B cell (primary cell): ENCODE measurements at regions not wholly inside any gene's neighbourhood (a gene's known extent, or its start where the extent isn't known, plus 50 kb on each side); places are given as distances from the start of the nearest gene placed in this dataset.

Experiments
- ATAC-seq: fragments of 200-7000 bp; cut with Tn5 transposase; one replicate; pipeline ENCODE4 v1.10.0; 2021; ENCODE audit warnings: low read depth, mild to moderate bottlenecking, moderate number of reproducible peaks, moderate library complexity
- CTCF ChIA-PET: fragments of 350-600 bp; sonication (Branson Sonifier 250); formaldehyde crosslinking; loops from one replicate; lab custom pipeline; 2021; ENCODE audit warnings: antibody characterized with exemption, inconsistent platforms; lab: Charles Lee
- POLR2A ChIA-PET: fragments of 350-600 bp; sonication (Branson Sonifier 250); formaldehyde crosslinking; loops from one replicate; lab custom pipeline; 2021; ENCODE audit warnings: antibody characterized with exemption; lab: Charles Lee
- DNase-seq: peaks from one replicate; pipeline ENCODE4 v3.0.0; 2013
- H2AFZ ChIP-seq: 2 replicates; pipeline ENCODE4 v1.6.1; 2012; ENCODE audit warnings: mild to moderate bottlenecking, low read depth, low read length; ENCODE audit not compliant: insufficient read depth, poor library complexity, severe bottlenecking
- H3K27ac ChIP-seq, 2 donors: 1 replicate in 1 of 2; 2 replicates in 1 of 2; pipeline ENCODE4 v1.5.1; 2012 to 2013; ENCODE audit warnings: low read length in 2 of 2, mild to moderate bottlenecking in 2 of 2, moderate library complexity in 1 of 2
- H3K27me3 ChIP-seq, 4 experiments: fragments of 200-600 bp in 1 of 4; sonication (generic) in 1 of 4; replicated peaks in 1 of 4; 1 replicate in 2 of 4; 2 replicates in 2 of 4; pipeline versions ENCODE4 v1.6.1 to v1.7.0; 2013 to 2016; ENCODE audit warnings: low read length in 3 of 4, mild to moderate bottlenecking in 2 of 4, mixed read lengths in 1 of 4, moderate library complexity in 1 of 4; ENCODE audit not compliant: insufficient read depth in 4 of 4, control insufficient read depth in 3 of 4; ENCODE audit errors: control extremely low read depth in 1 of 4
- H3K36me3 ChIP-seq, 2 experiments: replicated peaks in 1 of 2; 1 replicate in 1 of 2; 2 replicates in 1 of 2; pipeline versions ENCODE4 v1.6.1 to v1.7.1; 2013; ENCODE audit warnings: low read length in 1 of 2; ENCODE audit not compliant: insufficient read depth in 2 of 2, control insufficient read depth in 1 of 2; ENCODE audit errors: control extremely low read depth in 1 of 2, extremely low read depth in 1 of 2
- H3K4me1 ChIP-seq, 2 donors: fragments of 200-600 bp in 1 of 2; sonication (generic) in 1 of 2; 1 replicate in 1 of 2; 2 replicates in 1 of 2; pipeline versions ENCODE4 v1.5.1 to v1.6.1; 2013 to 2017; ENCODE audit warnings: low read length in 2 of 2; ENCODE audit not compliant: control insufficient read depth in 2 of 2, insufficient read depth in 2 of 2
- H3K4me2 ChIP-seq: replicated peaks from 2 replicates; pipeline ENCODE3; 2012; ENCODE audit warnings: mild to moderate bottlenecking, low read depth, low read length; ENCODE audit not compliant: poor library complexity, severe bottlenecking
- H3K4me3 ChIP-seq, 5 experiments: fragments of 200-600 bp in 1 of 5; sonication (generic) in 1 of 5; 1 replicate in 3 of 5; 2 replicates in 2 of 5; pipeline versions ENCODE4 v1.5.1 to v1.7.0; 2011 to 2016; ENCODE audit warnings: low read length in 4 of 5, mild to moderate bottlenecking in 4 of 5, low read depth in 2 of 5, control low read depth in 1 of 5, moderate library complexity in 1 of 5; ENCODE audit not compliant: insufficient read depth in 1 of 5; ENCODE audit errors: control extremely low read depth in 1 of 5, extremely low read depth in 1 of 5
- H3K79me2 ChIP-seq: fragments of 200-600 bp; sonication (generic); one replicate; pipeline ENCODE4 v1.6.0; 2016; ENCODE audit warnings: low read length; ENCODE audit not compliant: control insufficient read depth, insufficient read depth
- H3K9ac ChIP-seq: fragments of 200-600 bp; sonication (generic); 2 replicates; pipeline ENCODE4 v1.6.1; 2017; ENCODE audit warnings: mild to moderate bottlenecking, low read length, moderate library complexity
- H3K9me3 ChIP-seq, 3 donors: one replicate each; pipeline versions ENCODE4 v1.6.1 to v1.7.1; 2013; ENCODE audit warnings: low read length in 2 of 3; ENCODE audit not compliant: control insufficient read depth in 2 of 3, insufficient read depth in 1 of 3; ENCODE audit errors: control extremely low read depth in 1 of 3
- H4K20me1 ChIP-seq: 2 replicates; pipeline ENCODE4 v1.6.0; 2012; ENCODE audit warnings: mild to moderate bottlenecking, low read length; ENCODE audit not compliant: insufficient read depth, control insufficient read depth, poor library complexity, severe bottlenecking
- H3K27ac Mint-ChIP-seq: one replicate; pipeline ENCODE4 v1.8.0; 2021; ENCODE audit warnings: mixed read lengths
- H3K27me3 Mint-ChIP-seq: one replicate; pipeline ENCODE4 v1.8.0; 2021; ENCODE audit warnings: mixed read lengths
- H3K4me1 Mint-ChIP-seq: one replicate; pipeline ENCODE4 v1.8.0; 2021; ENCODE audit warnings: mixed read lengths
- H3K4me3 Mint-ChIP-seq: one replicate; pipeline ENCODE4 v1.8.0; 2021; ENCODE audit warnings: mixed read lengths
- H3K9me3 Mint-ChIP-seq: one replicate; pipeline ENCODE4 v1.8.0; 2022; ENCODE audit warnings: mixed read lengths; ENCODE audit not compliant: insufficient read depth
- CTCF ChIP-seq: fragments of 200-600 bp; IDR thresholded peaks from one replicate; pipeline ENCODE4 v1.8.0; 2022; ENCODE audit warnings: antibody characterized with exemption, mild to moderate bottlenecking
- EZH2 ChIP-seq: IDR thresholded peaks from 2 replicates; pipeline ENCODE4 v1.6.1; 2012; ENCODE audit warnings: borderline replicate concordance, low read depth, mild to moderate bottlenecking, moderate library complexity, low read length; ENCODE audit not compliant: insufficient read depth, poor library complexity, severe bottlenecking
- WGBS: methylation state at CpG from one replicate; pipeline ENCODE4 v1.1.5; 2013; ENCODE audit warnings: missing lambda C conversion rate; ENCODE audit not compliant: insufficient coverage; 5-methylcytosine and 5-hydroxymethylcytosine counted together
- intact Hi-C: fragments of 100-400 bp; cut with micrococcal nuclease; formaldehyde crosslinking; loops from one replicate; pipeline ENCODE4 v1.10.0; 2022

GRCh38 chr10:28137907-28138880 lies 139.3 kb upstream of the ODAD2 start:
- H3K9me3 ChIP-seq, result peaks cover 3 to 16% (median 4%) of the 10 kb centered on the region in 3 donors
- H3K9ac ChIP-seq, result no peak overlapping the region
- POLR2A ChIA-PET, result no interaction called here
- peaks cover 18% of the 10 kb centered on the region for H3K9me3 Mint-ChIP-seq
- no peak for TF ChIP-seq CTCF
- no peak for TF ChIP-seq EZH2
- no peak overlapping the region for H3K27ac ChIP-seq
- H3K4me1 Mint-ChIP-seq, result no peaks in the 10 kb centered on the region
- H3K27ac Mint-ChIP-seq, result no peak overlapping the region
- H3K27me3 Mint-ChIP-seq, result no peaks in the 10 kb centered on the region
- no peak for DNase-seq
- H2AFZ ChIP-seq, result no peak overlapping the region
- intact Hi-C loops, result no loop called here
- no peaks in the 10 kb centered on the region for H3K4me1 ChIP-seq
- no peaks in the 10 kb centered on the region for H4K20me1 ChIP-seq
- no peaks in the 10 kb centered on the region for H3K36me3 ChIP-seq
- no peak overlapping the region for H3K4me3 Mint-ChIP-seq
- H3K27me3 ChIP-seq, result no peaks in the 10 kb centered on the region
- no peak for ATAC-seq
- H3K4me2 ChIP-seq, result no peak overlapping the region
- H3K4me3 ChIP-seq, result no peak overlapping the region
- no peaks in the 10 kb centered on the region for H3K79me2 ChIP-seq
- CTCF ChIA-PET, result no interaction called here
- no CpG with 5 or more reads among the region's 1 CpG for WGBS

GRCh38 chr10:28135258-28135657 lies 136.4 kb upstream of the ODAD2 start:
- Mint-ChIP-seq H3K9me3 (peaks cover 19% of the 10 kb centered on the region), H3K27ac (no peak overlapping the region), H3K27me3 (no peaks in the 10 kb centered on the region), H3K4me3 (no peak overlapping the region), H3K4me1 (no peaks in the 10 kb centered on the region)
- Histone ChIP-seq H3K4me2 (no peak overlapping the region), H3K9me3 (peaks cover 2 to 16% (median 4%) of the 10 kb centered on the region in 3 donors), H3K9ac (no peak overlapping the region), H3K79me2 (no peaks in the 10 kb centered on the region), H3K36me3 (no peaks in the 10 kb centered on the region), H3K27ac (no peak overlapping the region), H2AFZ (no peak overlapping the region), H4K20me1 (no peaks in the 10 kb centered on the region), H3K27me3 (no peaks in the 10 kb centered on the region), H3K4me3 (no peak overlapping the region), H3K4me1 (no peaks in the 10 kb centered on the region)
- TF ChIP-seq CTCF, result no peak
- TF ChIP-seq EZH2, result no peak
- DNase-seq (no peak), ATAC-seq (no peak)
- POLR2A ChIA-PET, result no interaction called here
- intact Hi-C loops, result no loop called here
- CTCF ChIA-PET, result no interaction called here
